AG09309 (cell line): ENCODE measurements at regions not wholly inside any gene's neighbourhood (a gene's known extent, or its start where the extent isn't known, plus 50 kb on each side); places are given as distances from the start of the nearest gene placed in this dataset.

Experiments
- DNase-seq: peaks from one replicate; pipeline ENCODE4 v3.0.0-alpha.2; 2010; ENCODE audit warnings: low read depth
- H3K4me3 ChIP-seq: 2 replicates; pipeline ENCODE4 v1.5.1; 2011; ENCODE audit warnings: mild to moderate bottlenecking, low read depth, low read length, moderate library complexity; ENCODE audit not compliant: control insufficient read depth
- TF ChIP-seq, protein P1 (sequence below): IDR thresholded peaks from 2 replicates; pipeline ENCODE4 v1.5.1; 2011; ENCODE audit warnings: mild to moderate bottlenecking, low read depth, low read length, inconsistent platforms; ENCODE audit not compliant: insufficient read depth, control insufficient read depth; ENCODE audit errors: missing control alignments

DNA sequence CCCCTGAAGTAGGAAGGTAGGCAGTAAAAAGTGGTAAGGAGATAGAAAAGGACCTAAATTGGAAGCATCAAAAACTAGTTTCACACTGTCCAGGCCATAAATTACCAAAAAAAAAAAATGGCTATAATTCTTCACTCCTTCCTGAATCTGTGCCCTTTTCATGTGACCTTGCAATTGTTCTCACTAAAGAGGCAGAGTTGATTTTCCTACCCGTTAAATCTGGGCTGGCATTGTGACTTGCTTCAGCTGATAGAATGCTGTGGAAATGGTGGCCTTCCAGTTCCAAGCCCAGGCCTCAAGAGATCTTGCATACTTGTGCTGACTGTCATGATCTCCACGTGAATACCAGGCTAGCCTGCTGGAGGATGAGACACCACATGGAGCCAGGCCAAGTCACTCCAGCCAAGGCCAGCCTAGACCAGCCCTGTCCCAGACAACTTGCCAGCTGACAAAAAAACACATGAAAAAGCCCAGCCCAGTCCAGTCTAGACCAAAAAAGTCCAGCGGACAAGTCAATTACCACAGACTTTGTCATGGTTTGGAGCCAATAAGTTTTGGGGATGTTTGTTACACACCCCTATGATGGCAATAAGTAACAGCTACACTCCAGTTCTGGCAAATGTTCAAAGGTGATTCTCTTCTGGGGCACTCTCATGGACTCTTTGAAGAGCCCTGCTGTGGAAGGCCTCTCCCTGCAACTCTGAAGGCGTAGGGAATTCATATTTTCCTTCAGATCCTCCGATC is 51.4 kb upstream of the NUP50 start:
- TF ChIP-seq, protein P1, sequence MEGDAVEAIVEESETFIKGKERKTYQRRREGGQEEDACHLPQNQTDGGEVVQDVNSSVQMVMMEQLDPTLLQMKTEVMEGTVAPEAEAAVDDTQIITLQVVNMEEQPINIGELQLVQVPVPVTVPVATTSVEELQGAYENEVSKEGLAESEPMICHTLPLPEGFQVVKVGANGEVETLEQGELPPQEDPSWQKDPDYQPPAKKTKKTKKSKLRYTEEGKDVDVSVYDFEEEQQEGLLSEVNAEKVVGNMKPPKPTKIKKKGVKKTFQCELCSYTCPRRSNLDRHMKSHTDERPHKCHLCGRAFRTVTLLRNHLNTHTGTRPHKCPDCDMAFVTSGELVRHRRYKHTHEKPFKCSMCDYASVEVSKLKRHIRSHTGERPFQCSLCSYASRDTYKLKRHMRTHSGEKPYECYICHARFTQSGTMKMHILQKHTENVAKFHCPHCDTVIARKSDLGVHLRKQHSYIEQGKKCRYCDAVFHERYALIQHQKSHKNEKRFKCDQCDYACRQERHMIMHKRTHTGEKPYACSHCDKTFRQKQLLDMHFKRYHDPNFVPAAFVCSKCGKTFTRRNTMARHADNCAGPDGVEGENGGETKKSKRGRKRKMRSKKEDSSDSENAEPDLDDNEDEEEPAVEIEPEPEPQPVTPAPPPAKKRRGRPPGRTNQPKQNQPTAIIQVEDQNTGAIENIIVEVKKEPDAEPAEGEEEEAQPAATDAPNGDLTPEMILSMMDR = no peak
- DNase-seq = no peak
- no peak overlapping the region for H3K4me3 ChIP-seq
